Nephron progenitor cell (in vitro differentiated cells): ENCODE measurements at regions not wholly inside any gene's neighbourhood (a gene's known extent, or its start where the extent isn't known, plus 50 kb on each side); places are given as distances from the start of the nearest gene placed in this dataset.

Experiments
- DNase-seq: peaks from one replicate; pipeline ENCODE4 v3.0.0; 2021
- H3K27ac Mint-ChIP-seq: 2 replicates; pipeline ENCODE4 v1.8.0; 2021; ENCODE audit warnings: mild to moderate bottlenecking, moderate library complexity, mixed read lengths
- H3K27me3 Mint-ChIP-seq: 2 replicates; pipeline ENCODE4 v1.8.0; 2021; ENCODE audit warnings: mild to moderate bottlenecking, low read depth, mixed read lengths; ENCODE audit not compliant: poor library complexity
- H3K36me3 Mint-ChIP-seq: 2 replicates; pipeline ENCODE4 v1.8.0; 2021; ENCODE audit warnings: low read depth, mixed read lengths
- H3K4me1 Mint-ChIP-seq: 2 replicates; pipeline ENCODE4 v1.8.0; 2021; ENCODE audit warnings: mixed read lengths
- H3K4me3 Mint-ChIP-seq: 2 replicates; pipeline ENCODE4 v1.8.0; 2021; ENCODE audit warnings: mild to moderate bottlenecking, moderate library complexity, mixed read lengths
- H3K9me3 Mint-ChIP-seq: 2 replicates; pipeline ENCODE4 v1.8.0; 2021; ENCODE audit warnings: mild to moderate bottlenecking, moderate library complexity, mixed read lengths
- TF ChIP-seq, protein P1 (sequence below): fragments of 200-600 bp; sonication (generic); IDR thresholded peaks from 2 replicates; pipeline ENCODE4 v1.5.0; 2021; ENCODE audit warnings: antibody characterized with exemption

DNA sequence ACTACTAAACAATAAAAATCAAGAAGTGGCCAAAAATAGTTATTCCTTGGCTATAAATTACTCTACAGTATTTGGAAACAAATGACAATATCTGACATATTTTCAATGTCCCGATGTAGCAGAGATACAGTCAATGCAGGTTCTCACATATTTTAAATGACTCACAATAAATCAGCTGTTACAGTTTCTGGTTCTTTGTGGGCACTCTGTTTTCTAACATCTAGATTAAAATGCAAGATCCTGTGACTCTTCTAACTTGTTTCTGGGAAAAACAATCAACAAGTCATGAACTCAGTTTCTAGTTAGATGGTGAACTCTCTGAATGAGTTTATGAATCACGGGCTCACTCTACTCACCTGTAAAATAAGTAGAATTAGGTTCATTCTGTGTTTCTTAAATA, 849.6 kb upstream of the MBL2 start:
- Mint-ChIP-seq H3K36me3 (no peaks in the 10 kb centered on the region), H3K4me1 (peaks cover 11% of the 10 kb centered on the region), H3K27me3 (no peaks in the 10 kb centered on the region), H3K27ac (no peak overlapping the region), H3K9me3 (no peaks in the 10 kb centered on the region), H3K4me3 (no peak overlapping the region)
- no peak for DNase-seq
- TF ChIP-seq, protein P1, sequence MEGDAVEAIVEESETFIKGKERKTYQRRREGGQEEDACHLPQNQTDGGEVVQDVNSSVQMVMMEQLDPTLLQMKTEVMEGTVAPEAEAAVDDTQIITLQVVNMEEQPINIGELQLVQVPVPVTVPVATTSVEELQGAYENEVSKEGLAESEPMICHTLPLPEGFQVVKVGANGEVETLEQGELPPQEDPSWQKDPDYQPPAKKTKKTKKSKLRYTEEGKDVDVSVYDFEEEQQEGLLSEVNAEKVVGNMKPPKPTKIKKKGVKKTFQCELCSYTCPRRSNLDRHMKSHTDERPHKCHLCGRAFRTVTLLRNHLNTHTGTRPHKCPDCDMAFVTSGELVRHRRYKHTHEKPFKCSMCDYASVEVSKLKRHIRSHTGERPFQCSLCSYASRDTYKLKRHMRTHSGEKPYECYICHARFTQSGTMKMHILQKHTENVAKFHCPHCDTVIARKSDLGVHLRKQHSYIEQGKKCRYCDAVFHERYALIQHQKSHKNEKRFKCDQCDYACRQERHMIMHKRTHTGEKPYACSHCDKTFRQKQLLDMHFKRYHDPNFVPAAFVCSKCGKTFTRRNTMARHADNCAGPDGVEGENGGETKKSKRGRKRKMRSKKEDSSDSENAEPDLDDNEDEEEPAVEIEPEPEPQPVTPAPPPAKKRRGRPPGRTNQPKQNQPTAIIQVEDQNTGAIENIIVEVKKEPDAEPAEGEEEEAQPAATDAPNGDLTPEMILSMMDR = no peak

DNA sequence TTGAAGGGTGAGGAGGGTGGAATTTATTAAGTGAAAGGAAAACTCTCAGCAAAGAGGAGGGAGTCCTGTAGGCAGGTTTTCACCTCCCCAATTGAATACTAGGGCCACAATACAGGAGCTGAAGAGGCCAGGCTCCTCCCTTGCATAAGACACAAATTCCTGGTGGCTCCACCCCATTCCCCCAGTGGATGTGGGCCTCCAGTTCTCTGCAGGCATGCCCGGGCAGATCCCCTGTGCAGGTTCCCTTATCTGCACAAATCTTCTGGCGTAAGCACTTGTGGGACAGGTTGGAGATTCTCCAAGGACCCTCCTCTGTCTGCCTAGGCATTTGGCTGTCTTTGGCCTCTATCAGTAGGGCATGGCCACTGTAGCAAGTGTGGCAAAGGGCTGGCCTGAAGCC, 847.1 kb upstream of the MBL2 start:
- Mint-ChIP-seq H3K36me3 (no peaks in the 10 kb centered on the region), H3K27ac (no peak overlapping the region), H3K4me3 (no peak overlapping the region), H3K4me1 (peaks cover 5% of the 10 kb centered on the region), H3K27me3 (no peaks in the 10 kb centered on the region), H3K9me3 (no peaks in the 10 kb centered on the region)
- DNase-seq = no peak
- TF ChIP-seq, protein P1 = no peak

DNA sequence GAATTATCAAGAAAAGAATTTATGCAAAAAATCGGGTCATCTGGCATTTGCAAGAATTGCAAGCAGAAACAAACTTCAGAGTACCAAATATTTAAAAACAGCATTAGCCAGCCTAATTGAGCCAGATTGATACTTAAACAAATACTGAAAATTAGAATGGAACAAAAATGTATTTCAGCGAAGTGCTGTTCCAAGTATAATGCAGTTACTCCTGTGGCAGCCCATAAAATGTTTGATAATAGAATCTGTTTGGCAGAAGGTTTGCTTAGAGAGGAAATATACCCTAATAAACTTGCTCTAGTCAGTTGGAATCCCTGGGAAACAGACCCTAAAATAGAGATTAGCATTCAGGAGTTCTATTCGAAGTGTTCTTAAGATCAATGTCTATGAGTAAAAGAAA, 835.1 kb upstream of the MBL2 start:
- TF ChIP-seq, protein P1 = no peak
- no peaks in the 10 kb centered on the region for H3K9me3 Mint-ChIP-seq
- DNase-seq = no peak
- no peak overlapping the region for H3K4me3 Mint-ChIP-seq
- H3K27ac Mint-ChIP-seq = no peak overlapping the region
- H3K36me3 Mint-ChIP-seq = no peaks in the 10 kb centered on the region
- H3K27me3 Mint-ChIP-seq = no peaks in the 10 kb centered on the region
- peaks cover 13% of the 10 kb centered on the region for H3K4me1 Mint-ChIP-seq

DNA sequence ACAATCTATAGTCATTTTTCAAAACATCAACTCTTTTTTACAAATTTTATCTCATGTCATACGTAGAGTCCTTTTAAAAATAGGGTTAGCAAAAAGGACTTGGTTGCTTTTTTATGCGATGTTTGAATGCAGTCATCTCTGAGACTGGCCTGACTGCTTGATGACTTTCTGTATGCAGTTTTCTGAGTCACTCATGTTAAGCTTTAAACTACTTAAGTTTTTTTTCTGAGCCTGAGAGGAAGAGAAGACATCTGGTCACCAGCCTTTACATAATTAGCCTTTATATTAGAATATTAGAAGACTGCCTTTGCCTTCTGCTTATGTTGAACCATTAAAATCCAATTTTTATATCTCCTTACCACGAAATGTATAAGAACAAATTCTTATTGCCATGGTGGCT, 834.4 kb upstream of the MBL2 start:
- Mint-ChIP-seq H3K27ac (no peak overlapping the region), H3K4me3 (no peak overlapping the region), H3K27me3 (peaks cover 4% of the 10 kb centered on the region), H3K36me3 (no peaks in the 10 kb centered on the region), H3K4me1 (peaks cover 13% of the 10 kb centered on the region), H3K9me3 (no peaks in the 10 kb centered on the region)
- DNase-seq = no peak
- TF ChIP-seq, protein P1 = no peak

DNA sequence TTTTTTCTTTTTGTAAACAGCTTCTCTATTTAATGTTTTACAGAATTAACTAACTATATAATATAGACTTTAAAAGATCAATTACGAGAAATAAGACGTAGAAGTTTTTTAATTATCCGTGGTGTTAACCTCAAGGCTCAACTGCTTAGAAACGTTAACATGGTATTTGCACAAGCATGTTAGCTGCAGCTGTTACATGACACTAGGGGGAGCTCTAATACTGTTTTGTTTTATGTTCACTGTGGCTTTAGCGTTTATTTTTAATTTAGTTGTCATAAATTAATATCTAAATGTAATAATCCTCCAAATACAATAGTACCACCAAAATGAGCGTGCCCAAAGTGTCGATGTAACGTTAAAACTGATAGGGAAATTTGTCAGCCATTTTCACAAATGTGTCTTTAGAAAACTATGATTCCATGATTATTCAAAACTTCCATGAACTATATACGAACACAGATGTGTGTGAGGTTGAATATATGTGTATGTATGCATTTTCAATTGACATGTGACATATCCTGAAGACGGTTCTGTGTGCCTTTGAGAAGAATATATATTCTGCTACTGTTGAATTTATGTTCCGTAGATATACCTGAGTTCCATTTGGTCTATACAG, 828.8 kb upstream of the MBL2 start:
- TF ChIP-seq, protein P1 = peak; percentile 88
- Mint-ChIP-seq H3K9me3 (peaks cover 3% of the 10 kb centered on the region), H3K4me3 (no peak overlapping the region), H3K36me3 (peaks cover 3% of the 10 kb centered on the region), H3K27me3 (peaks cover 8% of the 10 kb centered on the region), H3K4me1 (peaks cover 26% of the 10 kb centered on the region), H3K27ac (no peak overlapping the region)
- peak; percentile 6 for DNase-seq

DNA sequence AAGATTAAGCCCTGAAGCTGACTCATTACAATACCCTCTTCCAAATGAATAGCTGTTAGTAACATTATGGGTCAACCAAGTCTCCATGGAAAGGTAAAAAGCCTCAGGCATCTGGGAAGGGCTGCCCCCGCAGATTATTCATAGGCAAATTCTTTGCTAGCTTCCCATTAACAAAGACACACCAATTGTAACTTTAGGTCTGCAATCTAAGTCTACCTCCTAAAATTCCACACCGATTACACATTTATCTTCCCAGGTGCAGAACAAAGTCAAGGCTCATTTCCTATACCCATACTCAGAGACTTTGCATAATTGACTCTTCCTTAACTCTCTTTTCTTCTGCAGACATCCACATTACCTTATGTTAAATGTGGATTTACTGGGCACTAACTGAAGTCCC, 826.3 kb upstream of the MBL2 start:
- H3K36me3 Mint-ChIP-seq = peaks cover 6% of the 10 kb centered on the region
- peaks cover 6% of the 10 kb centered on the region for H3K9me3 Mint-ChIP-seq
- H3K27ac Mint-ChIP-seq = no peak overlapping the region
- peaks cover 19% of the 10 kb centered on the region for H3K4me1 Mint-ChIP-seq
- H3K4me3 Mint-ChIP-seq = no peak overlapping the region
- H3K27me3 Mint-ChIP-seq = peaks cover 8% of the 10 kb centered on the region
- no peak for DNase-seq
- TF ChIP-seq, protein P1 = no peak
